22Rv1 (cell line): ENCODE measurements at regions not wholly inside any gene's neighbourhood (a gene's known extent, or its start where the extent isn't known, plus 50 kb on each side); places are given as distances from the start of the nearest gene placed in this dataset.

Experiments
- H3K27ac ChIP-seq: fragments of 450-650 bp; 2 replicates; pipeline ENCODE4 v1.5.1; 2017
- CTCF ChIP-seq: fragments of 450-650 bp; IDR thresholded peaks from 2 replicates; pipeline ENCODE4 v1.5.1; 2017; ENCODE audit warnings: mild to moderate bottlenecking
- ZFX ChIP-seq: fragments of 450-650 bp; IDR thresholded peaks from 2 replicates; pipeline ENCODE4 v1.6.1; 2017; ENCODE audit warnings: antibody characterized with exemption, borderline replicate concordance

GRCh38 chr2:225779829-225780228 is 380.3 kb downstream of the NYAP2 start:
- H3K27ac ChIP-seq, result no peak overlapping the region
- no peak for TF ChIP-seq CTCF
- no peak for TF ChIP-seq ZFX

- TF ChIP-seq ZFX, result no peak
- TF ChIP-seq CTCF, result no peak
- H3K27ac ChIP-seq, result no peak overlapping the region
Measured at GRCh38 chr2:225773148-225773547, 373.6 kb downstream of the NYAP2 start.

GRCh38 chr2:225771701-225772100 is 372.2 kb downstream of the NYAP2 start:
- H3K27ac ChIP-seq, result no peak overlapping the region
- TF ChIP-seq ZFX (no peak), CTCF (no peak)

GRCh38 chr2:225768741-225769140 is 369.2 kb downstream of the NYAP2 start:
- TF ChIP-seq CTCF, result no peak
- no peak overlapping the region for H3K27ac ChIP-seq

- TF ChIP-seq ZFX (no peak), CTCF (no peak)
Measured at GRCh38 chr2:225766431-225766830, 366.9 kb downstream of the NYAP2 start.

GRCh38 chr2:225765820-225766219 is 366.3 kb downstream of the NYAP2 start:
- H3K27ac ChIP-seq, result no peak overlapping the region
- TF ChIP-seq CTCF (no peak), ZFX (no peak)

More at GRCh38 chr2:225766431-225766830, 366.9 kb downstream of the NYAP2 start:
- H3K27ac ChIP-seq, result no peak overlapping the region

- TF ChIP-seq ZFX (no peak), CTCF (no peak)
- H3K27ac ChIP-seq, result no peak overlapping the region
Measured at GRCh38 chr2:225764346-225764745, 364.8 kb downstream of the NYAP2 start.
